ENCODE measurements at regions not wholly inside any gene's neighbourhood (a gene's known extent, or its start where the extent isn't known, plus 50 kb on each side); places are given as distances from the start of the nearest gene placed in this dataset.

DNA sequence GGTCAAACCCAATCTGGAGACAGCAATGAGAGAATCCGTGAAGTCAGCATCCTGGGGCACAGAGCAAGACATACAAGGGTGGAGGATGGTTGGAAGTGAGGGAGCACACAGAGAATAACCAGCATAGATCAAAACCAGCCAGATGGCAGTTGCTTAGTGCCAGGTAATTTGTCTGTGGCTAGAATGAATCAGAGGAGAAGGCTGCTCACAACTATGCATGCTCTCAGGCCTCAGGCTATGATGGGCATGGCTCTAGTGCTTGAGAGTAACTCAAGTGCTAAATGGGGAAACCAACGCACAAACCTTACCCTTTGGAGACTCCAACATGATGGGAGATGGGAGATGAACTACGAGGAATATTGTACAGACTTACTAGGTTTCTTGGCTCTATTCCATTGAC is 160.8 kb downstream of the DMRT2 start:
- WGBS (ENCODE audit: insufficient coverage): 96% methylated on average over 2 of the region's 3 CpGs
- Histone ChIP-seq H3K36me3 (ENCODE audit: control insufficient read depth in 4 of 4, insufficient read depth in 4 of 4, low read length in 3 of 4) (no peaks in the 10 kb centered on the region), H3K4me1 (ENCODE audit: control extremely low read depth in 1 of 4, control insufficient read depth in 4 of 4, insufficient read depth in 4 of 4, low read length in 3 of 4) (peaks cover 0 to 4% (median 2%) of the 10 kb centered on the region in 4 experiments), H3K27ac (ENCODE audit: insufficient read depth in 1 of 2, low read depth in 1 of 2, low read length in 2 of 2, poor library complexity in 1 of 2, severe bottlenecking in 2 of 2) (no peak overlapping the region), H3K9me3 (ENCODE audit: control extremely low read depth in 1 of 5, control insufficient read depth in 4 of 5, insufficient read depth in 2 of 5, low read depth in 1 of 5, low read length in 4 of 5) (no peaks in the 10 kb centered on the region), H3K27me3 (replicated peaks in 2 of 5; ENCODE audit: control insufficient read depth in 4 of 5, insufficient read depth in 5 of 5, low read length in 4 of 5) (no peaks in the 10 kb centered on the region), H3K4me3 (ENCODE audit: control insufficient read depth in 1 of 7, extremely low read depth in 1 of 7, insufficient read depth in 4 of 7, low read depth in 2 of 7, low read length in 6 of 7) (no peak overlapping the region)
- DNase-seq: no peak
- ChIA-PET POLR2A (no interaction called here), CTCF (no interaction called here)

DNA sequence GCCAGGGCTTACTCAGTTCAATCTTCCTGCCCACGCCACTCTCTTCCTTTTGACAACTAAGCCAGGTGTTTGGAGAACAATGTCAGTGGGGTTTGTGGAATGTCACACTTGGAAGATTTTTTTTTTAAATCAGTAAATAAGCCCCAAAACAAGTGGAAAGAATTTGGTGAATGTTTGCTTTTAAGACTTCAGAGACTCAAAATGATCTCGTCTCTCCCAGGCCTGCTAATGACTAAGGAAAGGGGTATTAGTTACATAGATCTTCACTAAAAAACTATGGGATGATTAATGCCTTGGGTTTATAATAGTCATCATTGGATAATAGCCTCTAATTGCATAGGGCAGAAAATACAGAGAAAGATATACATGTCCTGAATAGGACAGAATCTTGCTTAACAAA is 166.4 kb downstream of the DMRT2 start:
- Histone ChIP-seq H3K36me3 (ENCODE audit: control insufficient read depth in 4 of 4, insufficient read depth in 4 of 4, low read length in 3 of 4) (no peaks in the 10 kb centered on the region), H3K4me1 (ENCODE audit: control extremely low read depth in 1 of 4, control insufficient read depth in 4 of 4, insufficient read depth in 4 of 4, low read length in 3 of 4) (peaks cover 0 to 4% (median 2%) of the 10 kb centered on the region in 4 experiments), H3K27me3 (replicated peaks in 2 of 5; ENCODE audit: control insufficient read depth in 4 of 5, insufficient read depth in 5 of 5, low read length in 4 of 5) (no peaks in the 10 kb centered on the region), H3K27ac (ENCODE audit: insufficient read depth in 1 of 2, low read depth in 1 of 2, low read length in 2 of 2, poor library complexity in 1 of 2, severe bottlenecking in 2 of 2) (no peak overlapping the region), H3K4me3 (ENCODE audit: control insufficient read depth in 1 of 7, extremely low read depth in 1 of 7, insufficient read depth in 4 of 7, low read depth in 2 of 7, low read length in 6 of 7) (no peak overlapping the region), H3K9me3 (ENCODE audit: control extremely low read depth in 1 of 5, control insufficient read depth in 4 of 5, insufficient read depth in 2 of 5, low read depth in 1 of 5, low read length in 4 of 5) (no peaks in the 10 kb centered on the region)
- CTCF ChIA-PET: no interaction called here
- WGBS (ENCODE audit: insufficient coverage): no CpG with 5 or more reads among the region's 2 CpGs
- POLR2A ChIA-PET: no interaction called here
- DNase-seq: no peak

DNA sequence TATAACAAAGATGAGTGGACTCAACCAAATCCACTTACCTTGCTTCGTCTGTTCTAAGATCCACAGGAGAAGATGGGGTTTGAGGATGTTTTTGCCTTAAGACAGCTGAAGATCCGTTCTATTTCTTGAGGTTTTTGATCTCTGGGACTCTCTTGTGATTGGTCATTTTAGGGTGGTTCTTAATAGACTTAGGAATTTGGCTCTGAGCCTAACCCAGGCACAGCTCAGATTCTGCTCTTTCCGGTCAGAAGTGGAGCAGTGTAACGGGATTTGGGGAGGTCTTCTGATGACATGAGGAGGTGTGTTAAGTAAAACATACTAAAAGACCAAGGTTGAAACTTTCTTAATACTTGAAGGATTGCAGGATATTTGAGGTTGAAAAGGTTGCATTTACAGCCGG is 166.9 kb downstream of the DMRT2 start:
- Histone ChIP-seq H3K36me3 (ENCODE audit: control insufficient read depth in 4 of 4, insufficient read depth in 4 of 4, low read length in 3 of 4) (no peaks in the 10 kb centered on the region), H3K4me1 (ENCODE audit: control extremely low read depth in 1 of 4, control insufficient read depth in 4 of 4, insufficient read depth in 4 of 4, low read length in 3 of 4) (peaks cover 0 to 4% (median 2%) of the 10 kb centered on the region in 4 experiments), H3K27ac (ENCODE audit: insufficient read depth in 1 of 2, low read depth in 1 of 2, low read length in 2 of 2, poor library complexity in 1 of 2, severe bottlenecking in 2 of 2) (no peak overlapping the region), H3K9me3 (ENCODE audit: control extremely low read depth in 1 of 5, control insufficient read depth in 4 of 5, insufficient read depth in 2 of 5, low read depth in 1 of 5, low read length in 4 of 5) (no peaks in the 10 kb centered on the region), H3K4me3 (ENCODE audit: control insufficient read depth in 1 of 7, extremely low read depth in 1 of 7, insufficient read depth in 4 of 7, low read depth in 2 of 7, low read length in 6 of 7) (no peak overlapping the region), H3K27me3 (replicated peaks in 2 of 5; ENCODE audit: control insufficient read depth in 4 of 5, insufficient read depth in 5 of 5, low read length in 4 of 5) (no peaks in the 10 kb centered on the region)
- ChIA-PET POLR2A (no interaction called here), CTCF (no interaction called here)
- no peak for DNase-seq
- 92% methylated on average over 5 of the region's 5 CpGs for WGBS (ENCODE audit: insufficient coverage)

DNA sequence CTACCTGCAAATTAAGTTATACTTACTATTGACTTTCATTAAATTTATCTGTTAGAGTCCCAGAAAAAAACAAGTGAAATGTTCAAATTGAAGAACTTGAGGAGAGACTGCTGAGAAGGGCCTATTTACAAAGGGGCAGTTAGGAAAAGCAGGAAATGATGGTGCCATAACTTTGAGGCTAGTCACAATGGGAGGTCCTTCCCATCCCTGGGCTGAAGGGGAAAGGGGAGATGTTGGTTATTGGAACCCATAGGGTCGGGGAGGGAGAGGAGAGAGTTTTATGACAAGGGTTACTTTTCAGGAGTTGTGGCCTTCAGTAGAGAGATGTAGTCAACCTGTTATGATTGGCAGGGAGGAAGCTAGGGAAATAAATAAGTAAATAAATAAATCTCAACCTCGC is 169.1 kb downstream of the DMRT2 start:
- H3K9me3 ChIP-seq (ENCODE audit: control extremely low read depth in 1 of 5, control insufficient read depth in 4 of 5, insufficient read depth in 2 of 5, low read depth in 1 of 5, low read length in 4 of 5): no peaks in the 10 kb centered on the region
- 100% methylated on average over 1 of the region's 2 CpGs for whole genome bisulfite sequencing (ENCODE audit: insufficient coverage)
- H3K4me1 ChIP-seq (ENCODE audit: control extremely low read depth in 1 of 4, control insufficient read depth in 4 of 4, insufficient read depth in 4 of 4, low read length in 3 of 4): no peaks in the 10 kb centered on the region
- no peaks in the 10 kb centered on the region for H3K36me3 ChIP-seq (ENCODE audit: control insufficient read depth in 4 of 4, insufficient read depth in 4 of 4, low read length in 3 of 4)
- H3K27ac ChIP-seq (ENCODE audit: insufficient read depth in 1 of 2, low read depth in 1 of 2, low read length in 2 of 2, poor library complexity in 1 of 2, severe bottlenecking in 2 of 2): no peak overlapping the region
- H3K4me3 ChIP-seq (ENCODE audit: control insufficient read depth in 1 of 7, extremely low read depth in 1 of 7, insufficient read depth in 4 of 7, low read depth in 2 of 7, low read length in 6 of 7): no peak overlapping the region
- POLR2A ChIA-PET: no interaction called here
- H3K27me3 ChIP-seq (replicated peaks in 2 of 5; ENCODE audit: control insufficient read depth in 4 of 5, insufficient read depth in 5 of 5, low read length in 4 of 5): no peaks in the 10 kb centered on the region
- CTCF ChIA-PET: no interaction called here
- DNase-seq: no peak

DNA sequence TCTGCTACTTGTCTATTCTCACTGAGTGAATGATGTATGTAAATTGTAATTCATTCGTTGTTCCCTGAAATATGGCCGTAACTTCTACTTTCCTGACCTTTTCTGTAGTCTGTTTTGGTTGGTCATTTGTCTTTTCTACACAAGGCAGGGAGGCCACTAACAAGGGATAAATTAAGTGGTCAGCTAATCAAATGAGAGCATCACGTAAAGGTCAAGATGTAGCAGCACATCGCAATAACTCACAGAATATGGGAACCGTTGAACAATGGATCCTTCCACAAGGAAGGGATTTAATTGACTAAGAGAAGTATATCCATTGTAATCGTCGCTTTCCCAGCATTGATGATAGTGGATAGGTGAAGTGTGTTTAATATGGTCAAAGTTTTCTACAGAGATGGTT is 171.1 kb downstream of the DMRT2 start:
- Histone ChIP-seq H3K9me3 (ENCODE audit: control extremely low read depth in 1 of 5, control insufficient read depth in 4 of 5, insufficient read depth in 2 of 5, low read depth in 1 of 5, low read length in 4 of 5) (no peaks in the 10 kb centered on the region), H3K27me3 (replicated peaks in 2 of 5; ENCODE audit: control insufficient read depth in 4 of 5, insufficient read depth in 5 of 5, low read length in 4 of 5) (no peaks in the 10 kb centered on the region), H3K4me1 (ENCODE audit: control extremely low read depth in 1 of 4, control insufficient read depth in 4 of 4, insufficient read depth in 4 of 4, low read length in 3 of 4) (no peaks in the 10 kb centered on the region), H3K27ac (ENCODE audit: insufficient read depth in 1 of 2, low read depth in 1 of 2, low read length in 2 of 2, poor library complexity in 1 of 2, severe bottlenecking in 2 of 2) (no peak overlapping the region), H3K4me3 (ENCODE audit: control insufficient read depth in 1 of 7, extremely low read depth in 1 of 7, insufficient read depth in 4 of 7, low read depth in 2 of 7, low read length in 6 of 7) (no peak overlapping the region), H3K36me3 (ENCODE audit: control insufficient read depth in 4 of 4, insufficient read depth in 4 of 4, low read length in 3 of 4) (no peaks in the 10 kb centered on the region)
- 100% methylated on average over 7 of the region's 7 CpGs for WGBS (ENCODE audit: insufficient coverage)
- ChIA-PET CTCF (no interaction called here), POLR2A (no interaction called here)
- no peak for DNase-seq

DNA sequence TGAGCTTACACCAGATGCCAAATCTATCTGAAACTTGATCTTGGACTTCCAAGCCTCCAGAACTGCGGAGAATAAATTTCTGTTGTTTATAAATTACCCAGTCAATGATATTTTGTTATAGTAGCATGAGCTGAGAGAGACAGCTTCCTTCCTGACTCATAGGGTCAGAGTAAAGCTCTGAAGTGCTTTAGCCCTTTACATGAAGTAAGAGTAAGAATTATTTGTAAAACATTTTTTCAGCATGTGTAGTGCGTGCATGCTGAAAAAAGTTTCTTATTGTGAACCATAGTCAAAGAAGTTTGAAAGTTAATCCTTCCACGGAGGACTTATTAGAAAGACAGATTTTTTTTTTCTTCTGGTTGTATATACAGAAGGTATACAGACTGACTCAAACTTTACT is 172.4 kb downstream of the DMRT2 start:
- WGBS (ENCODE audit: insufficient coverage): 94% methylated on average over 2 of the region's 3 CpGs
- ChIA-PET CTCF (no interaction called here), POLR2A (no interaction called here)
- H3K27me3 ChIP-seq (replicated peaks in 2 of 5; ENCODE audit: control insufficient read depth in 4 of 5, insufficient read depth in 5 of 5, low read length in 4 of 5): no peaks in the 10 kb centered on the region
- H3K4me3 ChIP-seq (ENCODE audit: control insufficient read depth in 1 of 7, extremely low read depth in 1 of 7, insufficient read depth in 4 of 7, low read depth in 2 of 7, low read length in 6 of 7): no peak overlapping the region
- no peak for DNase-seq
- H3K4me1 ChIP-seq (ENCODE audit: control extremely low read depth in 1 of 4, control insufficient read depth in 4 of 4, insufficient read depth in 4 of 4, low read length in 3 of 4): no peaks in the 10 kb centered on the region
- no peaks in the 10 kb centered on the region for H3K9me3 ChIP-seq (ENCODE audit: control extremely low read depth in 1 of 5, control insufficient read depth in 4 of 5, insufficient read depth in 2 of 5, low read depth in 1 of 5, low read length in 4 of 5)
- no peak overlapping the region for H3K27ac ChIP-seq (ENCODE audit: insufficient read depth in 1 of 2, low read depth in 1 of 2, low read length in 2 of 2, poor library complexity in 1 of 2, severe bottlenecking in 2 of 2)
- no peaks in the 10 kb centered on the region for H3K36me3 ChIP-seq (ENCODE audit: control insufficient read depth in 4 of 4, insufficient read depth in 4 of 4, low read length in 3 of 4)

DNA sequence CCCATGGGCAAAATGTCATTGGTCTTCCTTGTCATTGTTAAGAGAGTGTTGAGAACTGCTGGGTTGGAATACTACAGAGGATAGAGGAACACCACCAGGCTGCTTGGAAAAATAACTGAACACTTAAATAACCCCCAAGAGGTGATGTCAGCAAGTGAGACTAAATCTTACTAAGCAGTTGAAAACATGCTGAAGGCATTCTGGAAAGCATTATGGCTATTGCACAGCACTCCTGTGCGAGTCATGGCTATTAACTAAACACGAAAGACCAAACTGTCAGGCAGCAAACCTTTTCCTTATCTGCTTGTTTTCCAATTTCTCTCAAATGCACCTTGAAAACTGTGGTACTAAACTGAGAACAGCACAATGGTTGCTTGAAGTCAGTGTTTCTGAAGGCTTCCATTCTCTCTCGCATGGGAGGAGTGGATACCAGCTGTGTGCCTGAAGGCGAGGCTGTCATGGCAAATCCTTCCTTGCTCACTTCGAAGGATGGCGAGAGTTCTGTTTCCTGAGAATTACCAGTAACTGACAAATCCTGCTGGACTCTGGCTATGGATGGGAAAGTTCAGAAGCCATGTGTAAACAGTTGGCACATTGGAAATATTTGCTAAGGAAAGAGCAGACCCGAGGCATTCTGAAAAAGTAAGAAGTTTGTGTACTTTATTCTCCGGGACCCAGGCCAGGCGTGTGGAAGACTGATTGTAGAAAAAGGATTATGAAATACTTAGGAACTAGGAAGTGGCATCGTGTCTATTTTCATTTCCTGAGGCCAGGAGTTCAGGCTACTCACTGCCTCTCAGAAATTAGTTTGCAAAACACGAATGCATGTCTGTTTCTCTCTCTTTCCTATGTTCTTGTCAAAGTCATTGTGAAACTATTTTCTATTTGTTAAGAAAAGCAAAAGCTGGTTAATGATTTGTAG is 182.1 kb downstream of the DMRT2 start:
- H3K9me3 ChIP-seq (ENCODE audit: control extremely low read depth in 1 of 5, control insufficient read depth in 4 of 5, insufficient read depth in 2 of 5, low read depth in 1 of 5, low read length in 4 of 5): no peaks in the 10 kb centered on the region
- H3K4me3 ChIP-seq (ENCODE audit: control insufficient read depth in 1 of 7, extremely low read depth in 1 of 7, insufficient read depth in 4 of 7, low read depth in 2 of 7, low read length in 6 of 7): no peak overlapping the region
- no peaks in the 10 kb centered on the region for H3K36me3 ChIP-seq (ENCODE audit: control insufficient read depth in 4 of 4, insufficient read depth in 4 of 4, low read length in 3 of 4)
- no peak for DNase-seq
- CTCF ChIA-PET: no interaction called here
- H3K4me1 ChIP-seq (ENCODE audit: control extremely low read depth in 1 of 4, control insufficient read depth in 4 of 4, insufficient read depth in 4 of 4, low read length in 3 of 4): no peaks in the 10 kb centered on the region
- no peak overlapping the region for H3K27ac ChIP-seq (ENCODE audit: insufficient read depth in 1 of 2, low read depth in 1 of 2, low read length in 2 of 2, poor library complexity in 1 of 2, severe bottlenecking in 2 of 2)
- POLR2A ChIA-PET: no interaction called here
- 65% methylated on average over 10 of the region's 11 CpGs for WGBS (ENCODE audit: insufficient coverage)
- no peaks in the 10 kb centered on the region for H3K27me3 ChIP-seq (replicated peaks in 2 of 5; ENCODE audit: control insufficient read depth in 4 of 5, insufficient read depth in 5 of 5, low read length in 4 of 5)

Measured in common myeloid progenitor, CD34-positive (primary cell).